Osteoblast (primary cell): ENCODE measurements at regions not wholly inside any gene's neighbourhood (a gene's known extent, or its start where the extent isn't known, plus 50 kb on each side); places are given as distances from the start of the nearest gene placed in this dataset.

ENCODE experiments used
- DNase-seq: peaks from one replicate; pipeline ENCODE4 v3.0.0; 2011; ENCODE audit warnings: low spot score, mixed read lengths; ENCODE audit not compliant: insufficient read length; ENCODE audit errors: missing footprints
- H2AFZ ChIP-seq: 2 replicates; pipeline ENCODE4 v1.6.0; 2011; ENCODE audit warnings: mild to moderate bottlenecking, low read length
- H3K27ac ChIP-seq: 2 replicates; pipeline ENCODE4 v1.5.1; 2011; ENCODE audit warnings: mild to moderate bottlenecking, low read depth, low read length, moderate library complexity
- H3K27me3 ChIP-seq: 2 replicates; pipeline ENCODE4 v1.6.0; 2012; ENCODE audit warnings: mild to moderate bottlenecking, control low read depth, inconsistent platforms, low read length, moderate library complexity; ENCODE audit not compliant: insufficient read depth
- H3K36me3 ChIP-seq: 2 replicates; pipeline ENCODE4 v1.5.1; 2011; ENCODE audit warnings: mild to moderate bottlenecking, low read length, control low read depth, moderate library complexity; ENCODE audit not compliant: insufficient read depth
- H3K4me1 ChIP-seq: 2 replicates; pipeline ENCODE4 v1.5.1; 2011; ENCODE audit warnings: mild to moderate bottlenecking, low read length, control low read depth, moderate library complexity; ENCODE audit not compliant: insufficient read depth
- H3K4me2 ChIP-seq: 2 replicates; pipeline ENCODE4 v1.6.0; 2011; ENCODE audit warnings: mild to moderate bottlenecking, low read length; ENCODE audit not compliant: insufficient read depth
- H3K4me3 ChIP-seq: fragments of 200-600 bp; sonication (generic); 3 replicates; pipeline ENCODE4 v1.5.1; 2012; ENCODE audit warnings: mild to moderate bottlenecking, low read length, inconsistent platforms; ENCODE audit not compliant: insufficient read depth
- H3K79me2 ChIP-seq: 2 replicates; pipeline ENCODE4 v1.6.0; 2012; ENCODE audit warnings: mild to moderate bottlenecking, low read length, control low read depth, inconsistent platforms; ENCODE audit not compliant: insufficient read depth
- H3K9me3 ChIP-seq: 2 replicates; pipeline ENCODE4 v1.5.1; 2011; ENCODE audit warnings: low read depth, low read length, control low read depth
- H4K20me1 ChIP-seq: 2 replicates; pipeline ENCODE4 v1.6.0; 2012; ENCODE audit warnings: mild to moderate bottlenecking, low read length, control low read depth; ENCODE audit not compliant: insufficient read depth
- TF ChIP-seq, protein P1 (sequence below): IDR thresholded peaks from 2 replicates; pipeline ENCODE4 v1.5.1; 2011; ENCODE audit warnings: mild to moderate bottlenecking, low read depth, low read length, moderate library complexity; ENCODE audit errors: extremely low read depth

GRCh38 chr5:54837981-54838380, 147.4 kb downstream of the ESM1 start:
- TF ChIP-seq, protein P1, sequence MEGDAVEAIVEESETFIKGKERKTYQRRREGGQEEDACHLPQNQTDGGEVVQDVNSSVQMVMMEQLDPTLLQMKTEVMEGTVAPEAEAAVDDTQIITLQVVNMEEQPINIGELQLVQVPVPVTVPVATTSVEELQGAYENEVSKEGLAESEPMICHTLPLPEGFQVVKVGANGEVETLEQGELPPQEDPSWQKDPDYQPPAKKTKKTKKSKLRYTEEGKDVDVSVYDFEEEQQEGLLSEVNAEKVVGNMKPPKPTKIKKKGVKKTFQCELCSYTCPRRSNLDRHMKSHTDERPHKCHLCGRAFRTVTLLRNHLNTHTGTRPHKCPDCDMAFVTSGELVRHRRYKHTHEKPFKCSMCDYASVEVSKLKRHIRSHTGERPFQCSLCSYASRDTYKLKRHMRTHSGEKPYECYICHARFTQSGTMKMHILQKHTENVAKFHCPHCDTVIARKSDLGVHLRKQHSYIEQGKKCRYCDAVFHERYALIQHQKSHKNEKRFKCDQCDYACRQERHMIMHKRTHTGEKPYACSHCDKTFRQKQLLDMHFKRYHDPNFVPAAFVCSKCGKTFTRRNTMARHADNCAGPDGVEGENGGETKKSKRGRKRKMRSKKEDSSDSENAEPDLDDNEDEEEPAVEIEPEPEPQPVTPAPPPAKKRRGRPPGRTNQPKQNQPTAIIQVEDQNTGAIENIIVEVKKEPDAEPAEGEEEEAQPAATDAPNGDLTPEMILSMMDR: no peak
- no peaks in the 10 kb centered on the region for H4K20me1 ChIP-seq
- H3K4me2 ChIP-seq: no peak overlapping the region
- H2AFZ ChIP-seq: peak overlapping the region; percentile 22
- no peak overlapping the region for H3K4me3 ChIP-seq
- H3K27me3 ChIP-seq: no peaks in the 10 kb centered on the region
- H3K36me3 ChIP-seq: no peaks in the 10 kb centered on the region
- H3K27ac ChIP-seq: no peak overlapping the region
- no peaks in the 10 kb centered on the region for H3K79me2 ChIP-seq
- peaks cover 17% of the 10 kb centered on the region for H3K4me1 ChIP-seq
- no peak for DNase-seq
- H3K9me3 ChIP-seq: no peaks in the 10 kb centered on the region

DNA sequence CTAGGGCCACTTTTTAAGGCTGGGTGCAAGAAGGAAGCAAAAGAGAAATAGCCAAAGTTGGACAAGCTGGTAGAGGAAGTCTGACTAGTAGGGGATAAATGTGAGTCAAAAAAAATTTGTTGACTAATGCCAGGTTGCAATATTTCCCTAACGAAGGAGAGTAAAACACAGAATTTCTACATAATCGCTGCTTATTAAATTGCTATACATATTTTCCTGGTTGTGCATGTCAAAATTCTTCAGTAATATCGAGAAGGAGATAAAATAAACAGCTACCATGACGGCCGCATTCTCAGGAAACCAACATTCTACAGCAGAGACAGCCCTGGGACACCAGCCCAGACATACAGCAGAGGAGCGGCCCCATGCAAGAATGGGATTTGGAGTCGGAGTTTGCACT, 148.3 kb downstream of the ESM1 start:
- no peak overlapping the region for H2AFZ ChIP-seq
- no peaks in the 10 kb centered on the region for H3K9me3 ChIP-seq
- no peak overlapping the region for H3K4me3 ChIP-seq
- peak overlapping the region; percentile 24 for H3K27ac ChIP-seq
- no peak for DNase-seq
- H3K27me3 ChIP-seq: no peaks in the 10 kb centered on the region
- H3K4me1 ChIP-seq: peaks cover 17% of the 10 kb centered on the region
- no peaks in the 10 kb centered on the region for H4K20me1 ChIP-seq
- no peaks in the 10 kb centered on the region for H3K79me2 ChIP-seq
- H3K36me3 ChIP-seq: no peaks in the 10 kb centered on the region
- TF ChIP-seq, protein P1: no peak
- H3K4me2 ChIP-seq: peak overlapping the region; percentile 5

GRCh38 chr5:54835647-54836046, 149.7 kb downstream of the ESM1 start:
- H3K79me2 ChIP-seq: no peaks in the 10 kb centered on the region
- DNase-seq: peak; percentile 62
- peak overlapping the region; percentile 7 for H3K4me2 ChIP-seq
- no peaks in the 10 kb centered on the region for H4K20me1 ChIP-seq
- no peaks in the 10 kb centered on the region for H3K27me3 ChIP-seq
- TF ChIP-seq, protein P1: no peak
- peak overlapping the region; percentile 54 for H3K27ac ChIP-seq
- H3K4me1 ChIP-seq: peaks cover 17% of the 10 kb centered on the region
- no peaks in the 10 kb centered on the region for H3K36me3 ChIP-seq
- no peak overlapping the region for H2AFZ ChIP-seq
- no peak overlapping the region for H3K4me3 ChIP-seq
- H3K9me3 ChIP-seq: no peaks in the 10 kb centered on the region

DNA sequence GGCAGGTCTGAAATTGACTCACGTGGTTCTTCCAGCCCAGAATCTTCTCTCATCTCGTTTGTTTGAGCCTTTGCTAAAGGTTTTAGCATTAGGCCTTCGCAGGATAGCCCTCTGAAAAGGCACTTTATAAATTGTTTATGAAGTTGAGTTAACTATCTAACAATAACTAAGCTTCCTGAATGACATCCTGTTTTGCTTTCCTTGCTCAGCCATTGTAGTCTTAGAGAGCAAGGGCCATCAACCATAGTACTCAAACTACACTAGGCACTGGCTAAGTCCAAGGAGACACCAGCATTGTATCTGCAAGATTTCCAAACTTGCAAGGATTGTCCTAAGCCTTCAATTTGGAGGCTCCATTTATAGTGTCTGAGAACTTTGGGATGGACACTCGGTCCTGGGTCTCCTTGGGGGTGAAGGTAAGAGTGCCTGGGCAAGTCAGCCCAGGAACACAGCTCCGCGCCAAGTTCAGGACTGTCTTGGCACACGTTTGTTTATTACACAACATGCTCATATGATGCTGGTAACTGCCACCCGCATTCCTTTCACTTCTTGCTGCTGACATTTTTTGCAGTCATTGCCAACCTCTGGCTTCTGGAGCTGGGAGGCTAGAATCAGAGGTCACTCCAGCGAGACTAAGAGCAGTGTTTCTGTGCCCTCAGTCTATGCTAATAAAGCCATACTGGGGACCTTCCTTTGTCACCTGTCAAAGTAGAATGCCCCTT, 151.1 kb downstream of the ESM1 start:
- Histone ChIP-seq H3K4me2 (no peak overlapping the region), H3K27ac (no peak overlapping the region), H3K9me3 (no peaks in the 10 kb centered on the region), H3K4me1 (peaks cover 17% of the 10 kb centered on the region), H3K27me3 (no peaks in the 10 kb centered on the region), H3K36me3 (no peaks in the 10 kb centered on the region), H3K79me2 (no peaks in the 10 kb centered on the region), H4K20me1 (no peaks in the 10 kb centered on the region), H3K4me3 (no peak overlapping the region), H2AFZ (no peak overlapping the region)
- TF ChIP-seq, protein P1: no peak
- DNase-seq: no peak
